Panc1 (cell line): ENCODE measurements at regions not wholly inside any gene's neighbourhood (a gene's known extent, or its start where the extent isn't known, plus 50 kb on each side); places are given as distances from the start of the nearest gene placed in this dataset.

ENCODE experiments used
- ATAC-seq: fragments of 200-7000 bp; cut with Tn5 transposase; 2 replicates; pipeline ENCODE4 v1.9.1; 2020; ENCODE audit warnings: mild to moderate bottlenecking, moderate library complexity
- BruUV-seq: library from RNA; stranded (reverse); fragments of 400-500 nt; replicated peaks from 2 replicates; lab custom pipeline; 2021; lab: Mats Ljungman, UMichigan
- CTCF ChIA-PET: fragments of 300-600 bp; sonication (Branson Sonifier 250); formaldehyde crosslinking; loops from one replicate; lab custom pipeline; 2022; ENCODE audit warnings: antibody characterized with exemption; lab: Charles Lee
- POLR2A ChIA-PET: fragments of 300-600 bp; sonication (Branson Sonifier 250); formaldehyde crosslinking; loops from one replicate; lab custom pipeline; 2022; ENCODE audit warnings: antibody characterized with exemption; lab: Charles Lee
- DNase-seq: peaks from one replicate; pipeline ENCODE4 v3.0.0-alpha.2; 2010; ENCODE audit warnings: low read depth, low spot score
- H3K27ac ChIP-seq: 2 replicates; pipeline ENCODE4 v1.5.1; 2011; ENCODE audit warnings: mild to moderate bottlenecking, low read length, inconsistent platforms
- H3K27me3 ChIP-seq: fragments of 200-500 bp; sonication (Bioruptor generic); 2 replicates; pipeline ENCODE4 v1.6.0; 2014; ENCODE audit warnings: low read length, inconsistent platforms; ENCODE audit not compliant: control insufficient read depth, insufficient read depth
- H3K36me3 ChIP-seq: fragments of 200-500 bp; sonication (Bioruptor generic); 2 replicates; pipeline ENCODE4 v1.5.1; 2014; ENCODE audit warnings: inconsistent platforms, mild to moderate bottlenecking, low read length, moderate library complexity; ENCODE audit not compliant: control insufficient read depth, insufficient read depth
- H3K4me1 ChIP-seq: 2 replicates; pipeline ENCODE4 v1.5.1; 2011; ENCODE audit warnings: inconsistent platforms, mild to moderate bottlenecking, low read length, moderate library complexity; ENCODE audit not compliant: control insufficient read depth, insufficient read depth
- H3K4me3 ChIP-seq, 2 experiments: 2 replicates each; pipeline ENCODE4 v1.5.1; 2011 to 2012; ENCODE audit warnings: low read depth in 2 of 2, low read length in 2 of 2, mild to moderate bottlenecking in 2 of 2, inconsistent platforms in 1 of 2, moderate library complexity in 1 of 2
- H3K9me3 ChIP-seq: fragments of 200-500 bp; sonication (Bioruptor generic); 2 replicates; pipeline ENCODE4 v1.5.1; 2014; ENCODE audit warnings: low read depth, mild to moderate bottlenecking, inconsistent platforms, low read length, moderate library complexity; ENCODE audit not compliant: control insufficient read depth, insufficient read depth
- CTCF ChIP-seq: fragments of 450-650 bp; IDR thresholded peaks from 2 replicates; pipeline ENCODE4 v1.5.1; 2017; ENCODE audit warnings: mild to moderate bottlenecking
- POLR2AphosphoS5 ChIP-seq: IDR thresholded peaks from 2 replicates; pipeline ENCODE4 v1.6.1; 2012; ENCODE audit warnings: mild to moderate bottlenecking, low read depth, low read length, moderate library complexity
- REST ChIP-seq, 2 experiments: IDR thresholded peaks; 2 replicates each; pipeline ENCODE4 v1.6.1; 2011 to 2012; ENCODE audit warnings: low read depth in 2 of 2, control low read depth in 1 of 2, low read length in 1 of 2, mild to moderate bottlenecking in 1 of 2, moderate library complexity in 1 of 2; ENCODE audit not compliant: insufficient read depth in 1 of 2
- SIN3A ChIP-seq: IDR thresholded peaks from 2 replicates; pipeline ENCODE4 v1.6.1; 2012; ENCODE audit warnings: low read depth, mild to moderate bottlenecking, low read length, moderate library complexity, borderline replicate concordance; ENCODE audit not compliant: insufficient read depth
- TCF7L2 ChIP-seq: IDR thresholded peaks from 2 replicates; pipeline ENCODE4 v1.6.1; 2011; ENCODE audit warnings: mild to moderate bottlenecking, low read depth, low read length, inconsistent platforms
- in situ Hi-C: cut with HindIII; loops from 2 replicates; pipeline ENCODE4 v1.10.0; 2016; ENCODE audit warnings: low sequenced_read_pairs, low pct_unique_long_range_greater_than_20kb
- intact Hi-C: fragments of 100-400 bp; cut with micrococcal nuclease; formaldehyde crosslinking; loops from one replicate; pipeline ENCODE4 v1.10.0; 2022; ENCODE audit not compliant: unreplicated experiment

GRCh38 chr3:3403700-3404099 lies 224.2 kb upstream of the CRBN start:
- Histone ChIP-seq H3K27ac (no peak overlapping the region), H3K4me3 (no peak overlapping the region), H3K36me3 (no peaks in the 10 kb centered on the region), H3K9me3 (no peaks in the 10 kb centered on the region), H3K27me3 (no peaks in the 10 kb centered on the region), H3K4me1 (no peaks in the 10 kb centered on the region)
- DNase-seq (no peak), ATAC-seq (no peak)
- ChIA-PET POLR2A (no interaction called here), CTCF (no interaction called here)
- BruUV-seq, result no TSS peak
- in situ Hi-C loops, result no loop called here
- TF ChIP-seq TCF7L2, result no peak
- no peak for TF ChIP-seq CTCF
- no peak for TF ChIP-seq SIN3A
- no peak for TF ChIP-seq REST (IDR thresholded peaks at IDR 0.05; ENCODE audit: insufficient read depth in 1 of 2, low read depth in 2 of 2, low read length in 1 of 2)
- TF ChIP-seq POLR2AphosphoS5, result no peak
- intact Hi-C loops, result no loop called here

- no peak for DNase-seq
- no peaks in the 10 kb centered on the region for H3K27me3 ChIP-seq
- no TSS peak for BruUV-seq
Measured at GRCh38 chr3:3392946-3393345, 213.5 kb upstream of the CRBN start.

More at GRCh38 chr3:3392946-3393345, 213.5 kb upstream of the CRBN start:
- Histone ChIP-seq H3K4me1 (no peaks in the 10 kb centered on the region), H3K36me3 (no peaks in the 10 kb centered on the region), H3K4me3 (no peak overlapping the region), H3K27ac (no peak overlapping the region), H3K9me3 (no peaks in the 10 kb centered on the region)
- intact Hi-C loops (no loop called here), in situ Hi-C loops (no loop called here)
- ChIA-PET CTCF (no interaction called here), POLR2A (no interaction called here)
- TF ChIP-seq POLR2AphosphoS5 (no peak), CTCF (no peak), REST (IDR thresholded peaks at IDR 0.05; ENCODE audit: insufficient read depth in 1 of 2, low read depth in 2 of 2, low read length in 1 of 2) (no peak), SIN3A (no peak), TCF7L2 (no peak)
- no peak for ATAC-seq
